ENCODE measurements at regions not wholly inside any gene's neighbourhood (a gene's known extent, or its start where the extent isn't known, plus 50 kb on each side); places are given as distances from the start of the nearest gene placed in this dataset.

DNA sequence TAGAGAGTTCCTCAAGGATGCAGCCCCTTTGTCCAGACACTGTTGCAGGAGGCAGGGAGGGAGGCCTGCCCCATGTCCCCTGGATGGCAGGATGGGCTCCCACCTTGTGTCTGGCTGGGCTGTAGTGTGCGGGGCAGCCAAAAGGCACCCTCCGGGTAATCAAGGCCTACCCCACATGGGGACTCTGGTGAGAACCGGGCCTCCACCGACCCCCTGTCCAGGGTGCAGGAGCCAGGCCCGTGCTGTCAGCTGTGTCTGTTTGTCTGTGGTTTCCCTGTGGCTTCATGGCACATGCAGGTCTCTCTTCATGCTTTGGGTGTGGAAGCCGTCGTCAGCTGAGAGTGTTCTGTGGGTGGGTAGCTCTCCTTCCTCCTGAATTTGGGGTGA lies 1240.9 kb downstream of the BRD1 start:
- H3K4me3 ChIP-seq (ENCODE audit: low read depth, low read length), result no peak overlapping the region
- DNase-seq (ENCODE audit: low read depth), result no peak
- TF ChIP-seq, protein P1, sequence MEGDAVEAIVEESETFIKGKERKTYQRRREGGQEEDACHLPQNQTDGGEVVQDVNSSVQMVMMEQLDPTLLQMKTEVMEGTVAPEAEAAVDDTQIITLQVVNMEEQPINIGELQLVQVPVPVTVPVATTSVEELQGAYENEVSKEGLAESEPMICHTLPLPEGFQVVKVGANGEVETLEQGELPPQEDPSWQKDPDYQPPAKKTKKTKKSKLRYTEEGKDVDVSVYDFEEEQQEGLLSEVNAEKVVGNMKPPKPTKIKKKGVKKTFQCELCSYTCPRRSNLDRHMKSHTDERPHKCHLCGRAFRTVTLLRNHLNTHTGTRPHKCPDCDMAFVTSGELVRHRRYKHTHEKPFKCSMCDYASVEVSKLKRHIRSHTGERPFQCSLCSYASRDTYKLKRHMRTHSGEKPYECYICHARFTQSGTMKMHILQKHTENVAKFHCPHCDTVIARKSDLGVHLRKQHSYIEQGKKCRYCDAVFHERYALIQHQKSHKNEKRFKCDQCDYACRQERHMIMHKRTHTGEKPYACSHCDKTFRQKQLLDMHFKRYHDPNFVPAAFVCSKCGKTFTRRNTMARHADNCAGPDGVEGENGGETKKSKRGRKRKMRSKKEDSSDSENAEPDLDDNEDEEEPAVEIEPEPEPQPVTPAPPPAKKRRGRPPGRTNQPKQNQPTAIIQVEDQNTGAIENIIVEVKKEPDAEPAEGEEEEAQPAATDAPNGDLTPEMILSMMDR (IDR thresholded peaks at IDR 0.05; ENCODE audit: control insufficient read depth, extremely low read depth, insufficient read depth), result no peak

- TF ChIP-seq, protein P1 (IDR thresholded peaks at IDR 0.05; ENCODE audit: control insufficient read depth, extremely low read depth, insufficient read depth), result no peak
- H3K4me3 ChIP-seq (ENCODE audit: low read depth, low read length), result peak overlapping the region; percentile 38
- peak; percentile 65 for DNase-seq (ENCODE audit: low read depth)
Observed at GRCh38 chr22:48585916-48586798, 1241.5 kb downstream of the BRD1 start.

- H3K4me3 ChIP-seq (ENCODE audit: low read depth, low read length), result no peak overlapping the region
- TF ChIP-seq, protein P1 (IDR thresholded peaks at IDR 0.05; ENCODE audit: control insufficient read depth, extremely low read depth, insufficient read depth), result no peak
Observed at GRCh38 chr22:48584170-48584569, 1243.5 kb downstream of the BRD1 start.

DNA sequence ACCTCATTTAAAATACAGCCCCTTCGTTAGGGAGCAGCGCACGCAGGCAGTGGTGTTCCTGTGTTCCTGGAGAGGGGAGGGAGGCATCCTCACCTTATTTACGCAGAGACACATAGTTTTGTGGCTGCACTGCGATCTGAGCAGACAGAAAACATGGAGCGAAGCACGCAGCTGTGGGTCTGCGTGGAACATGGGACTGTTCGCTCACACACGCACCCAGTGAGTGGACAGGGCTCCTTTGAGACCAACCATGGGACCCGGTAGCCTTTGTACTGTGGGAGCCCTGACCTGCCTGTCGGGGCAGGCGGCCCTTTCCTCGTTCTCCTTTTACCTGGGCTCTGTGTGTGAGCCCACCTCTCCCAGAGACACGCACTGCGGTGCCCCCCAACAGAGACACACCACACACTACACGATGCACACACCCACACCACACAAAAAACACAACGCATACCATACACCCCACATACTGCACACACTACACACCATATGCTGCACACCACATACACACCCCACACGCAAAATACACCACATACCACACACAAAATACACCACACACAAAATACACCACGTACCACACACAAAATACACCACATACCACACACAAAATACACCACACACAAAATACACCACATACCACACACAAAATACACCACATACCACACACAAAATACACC lies 1245.7 kb downstream of the BRD1 start:
- no peak for DNase-seq (ENCODE audit: low read depth)
- TF ChIP-seq, protein P1 (IDR thresholded peaks at IDR 0.05; ENCODE audit: control insufficient read depth, extremely low read depth, insufficient read depth), result no peak
- H3K4me3 ChIP-seq (ENCODE audit: low read depth, low read length), result no peak overlapping the region

More at GRCh38 chr22:48584170-48584569, 1243.5 kb downstream of the BRD1 start:
- DNase-seq (ENCODE audit: low read depth), result no peak

DNA sequence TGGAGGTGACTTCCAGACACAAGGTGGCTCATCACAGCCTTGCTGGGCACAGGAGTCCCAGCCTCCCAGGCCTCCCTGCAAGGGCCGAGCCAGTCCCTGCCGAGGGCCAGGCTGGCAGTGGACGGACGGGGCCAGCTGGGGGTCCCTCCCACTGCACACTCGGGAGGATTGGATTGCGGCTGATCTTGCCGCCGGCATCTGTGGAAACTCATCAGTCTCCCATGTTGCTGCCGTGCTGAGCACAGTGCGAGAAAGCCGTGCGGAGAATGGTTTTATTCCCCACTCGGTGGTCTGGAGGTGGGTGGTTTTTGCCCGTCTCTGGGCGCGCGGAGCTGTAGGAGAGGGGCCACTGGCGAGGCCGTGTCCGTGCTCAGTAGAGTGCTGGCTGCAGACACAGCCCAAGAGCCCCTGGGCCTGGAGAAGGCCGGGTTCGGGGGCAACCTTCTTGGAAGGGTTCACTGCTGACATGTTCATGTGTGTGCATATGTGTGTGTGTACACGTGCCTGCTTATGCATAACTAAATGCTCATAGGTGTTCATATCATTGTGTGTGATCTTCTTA lies 1246.4 kb downstream of the BRD1 start:
- TF ChIP-seq, protein P1 (IDR thresholded peaks at IDR 0.05; ENCODE audit: control insufficient read depth, extremely low read depth, insufficient read depth), result no peak
- no peak overlapping the region for H3K4me3 ChIP-seq (ENCODE audit: low read depth, low read length)
- no peak for DNase-seq (ENCODE audit: low read depth)

DNA sequence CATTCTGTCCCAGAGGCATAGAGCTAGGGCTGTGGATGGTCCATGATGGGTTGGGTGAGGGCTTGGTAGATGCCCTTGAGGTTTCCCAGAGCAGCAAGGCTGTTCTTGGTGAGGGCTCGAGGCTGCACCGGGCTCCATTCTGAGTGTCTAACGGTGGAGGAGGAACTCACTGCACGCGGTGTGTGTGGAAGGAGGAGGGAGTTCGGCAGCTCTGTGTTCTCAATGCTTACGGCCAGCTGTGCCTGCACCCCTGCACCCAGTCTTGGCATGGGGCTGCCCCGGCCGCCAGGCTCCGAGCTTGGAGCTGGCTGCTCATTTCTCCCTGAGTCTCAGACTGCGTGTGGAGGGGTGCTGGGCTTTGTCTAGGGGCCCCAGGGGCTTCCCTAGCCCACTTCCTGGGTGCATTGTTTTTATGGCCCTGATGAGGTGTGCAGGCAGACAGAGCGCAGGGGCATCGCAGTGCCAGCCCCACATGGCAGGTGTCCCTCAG lies 1247.1 kb downstream of the BRD1 start:
- DNase-seq (ENCODE audit: low read depth), result no peak
- TF ChIP-seq, protein P1 (IDR thresholded peaks at IDR 0.05; ENCODE audit: control insufficient read depth, extremely low read depth, insufficient read depth), result no peak
- no peak overlapping the region for H3K4me3 ChIP-seq (ENCODE audit: low read depth, low read length)
